ENCODE measurements at regions not wholly inside any gene's neighbourhood (a gene's known extent, or its start where the extent isn't known, plus 50 kb on each side); places are given as distances from the start of the nearest gene placed in this dataset.

GRCh38 chr3:73901686-73902085 is 276.9 kb upstream of the PDZRN3 start:
- POLR2A ChIA-PET: no interaction called here
- no peak for TF ChIP-seq CTCF (IDR thresholded peaks at IDR 0.05; ENCODE audit: insufficient read depth, low read length, missing control alignments)
- CTCF ChIA-PET: no interaction called here
- DNase-seq (ENCODE audit: low read depth, low spot score): no peak
- no peak overlapping the region for H3K4me3 ChIP-seq (ENCODE audit: low read depth, low read length)

GRCh38 chr3:73894474-73895213 is 269.9 kb upstream of the PDZRN3 start:
- no peak for TF ChIP-seq CTCF (IDR thresholded peaks at IDR 0.05; ENCODE audit: insufficient read depth, low read length, missing control alignments)
- POLR2A ChIA-PET: no interaction called here
- no peak overlapping the region for H3K4me3 ChIP-seq (ENCODE audit: low read depth, low read length)
- CTCF ChIA-PET: no interaction called here
- no peak for DNase-seq (ENCODE audit: low read depth, low spot score)

- ChIA-PET POLR2A (no interaction called here), CTCF (no interaction called here)
- DNase-seq (ENCODE audit: low read depth, low spot score): no peak
- H3K4me3 ChIP-seq (ENCODE audit: low read depth, low read length): no peak overlapping the region
- no peak for TF ChIP-seq CTCF (IDR thresholded peaks at IDR 0.05; ENCODE audit: insufficient read depth, low read length, missing control alignments)
Observed at GRCh38 chr3:73893089-73893488, 268.3 kb upstream of the PDZRN3 start.

- CTCF ChIA-PET: no interaction called here
Observed at GRCh38 chr3:73885862-73886261, 261.1 kb upstream of the PDZRN3 start.

GRCh38 chr3:73884361-73884760 is 259.6 kb upstream of the PDZRN3 start:
- H3K4me3 ChIP-seq (ENCODE audit: low read depth, low read length): no peak overlapping the region
- no peak for TF ChIP-seq CTCF (IDR thresholded peaks at IDR 0.05; ENCODE audit: insufficient read depth, low read length, missing control alignments)
- CTCF ChIA-PET: no interaction called here

More at GRCh38 chr3:73885862-73886261, 261.1 kb upstream of the PDZRN3 start:
- POLR2A ChIA-PET: no interaction called here
- H3K4me3 ChIP-seq (ENCODE audit: low read depth, low read length): no peak overlapping the region
- no peak for TF ChIP-seq CTCF (IDR thresholded peaks at IDR 0.05; ENCODE audit: insufficient read depth, low read length, missing control alignments)
- no peak for DNase-seq (ENCODE audit: low read depth, low spot score)

GRCh38 chr3:73883497-73883896 is 258.8 kb upstream of the PDZRN3 start:
- POLR2A ChIA-PET: no interaction called here
- CTCF ChIA-PET: no interaction called here
- TF ChIP-seq CTCF (IDR thresholded peaks at IDR 0.05; ENCODE audit: insufficient read depth, low read length, missing control alignments): no peak

More at GRCh38 chr3:73884361-73884760, 259.6 kb upstream of the PDZRN3 start:
- DNase-seq (ENCODE audit: low read depth, low spot score): no peak
- POLR2A ChIA-PET: no interaction called here

More at GRCh38 chr3:73883497-73883896, 258.8 kb upstream of the PDZRN3 start:
- H3K4me3 ChIP-seq (ENCODE audit: low read depth, low read length): no peak overlapping the region
- DNase-seq (ENCODE audit: low read depth, low spot score): no peak
